Mucosa of stomach (tissue), 1 donor: ENCODE measurements at regions not wholly inside any gene's neighbourhood (a gene's known extent, or its start where the extent isn't known, plus 50 kb on each side); places are given as distances from the start of the nearest gene placed in this dataset.
"Not testable (repeated sequence)": the region's sequence is repeated elsewhere in the genome, so short reads cannot be mapped to it uniquely, and the experiment has no call there.

Experiments used
- H3K27me3 ChIP-seq: one replicate; pipeline ENCODE4 v1.7.0; 2013; ENCODE audit warnings: mild to moderate bottlenecking, low read length; ENCODE audit not compliant: control insufficient read depth, insufficient read depth
- H3K36me3 ChIP-seq: one replicate; pipeline ENCODE4 v1.7.0; 2013; ENCODE audit warnings: low read length; ENCODE audit not compliant: control insufficient read depth, insufficient read depth
- H3K4me1 ChIP-seq: one replicate; pipeline ENCODE4 v1.7.0; 2013; ENCODE audit warnings: mild to moderate bottlenecking, low read length; ENCODE audit not compliant: control insufficient read depth, insufficient read depth
- H3K4me3 ChIP-seq: one replicate; pipeline ENCODE4 v1.7.0; 2013; ENCODE audit warnings: low read length
- H3K9ac ChIP-seq: one replicate; pipeline ENCODE4 v1.7.0; 2013; ENCODE audit warnings: mild to moderate bottlenecking, low read length, moderate library complexity
- H3K9me3 ChIP-seq: one replicate; pipeline ENCODE4 v1.7.0; 2013; ENCODE audit warnings: mild to moderate bottlenecking, low read length, moderate library complexity; ENCODE audit not compliant: control insufficient read depth
- donor health status: Pancreatic carcinoma.

DNA sequence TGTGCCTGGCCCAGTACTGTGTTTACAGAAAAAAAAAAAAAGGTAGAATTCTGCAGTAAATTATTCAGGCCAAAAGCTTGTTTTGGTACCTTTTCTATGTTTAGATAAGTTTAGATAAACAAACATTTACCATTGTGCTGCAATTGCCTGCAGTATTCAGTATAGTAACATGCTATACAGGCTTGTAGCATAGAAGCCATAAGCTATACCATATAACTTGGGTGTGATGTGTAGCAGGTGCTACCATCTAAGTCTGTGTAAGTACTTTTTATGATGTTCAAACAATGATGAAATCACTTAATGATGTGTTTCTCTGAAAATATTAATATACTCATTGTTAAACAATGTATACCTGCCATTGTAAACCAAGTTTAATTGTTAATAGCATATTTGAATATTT is 241.6 kb upstream of the HS3ST1 start:
- H3K36me3 ChIP-seq: no peaks in the 10 kb centered on the region
- H3K27me3 ChIP-seq: no peaks in the 10 kb centered on the region
- no peaks in the 10 kb centered on the region for H3K9me3 ChIP-seq
- H3K4me3 ChIP-seq: no peak overlapping the region
- H3K4me1 ChIP-seq: no peaks in the 10 kb centered on the region
- no peak overlapping the region for H3K9ac ChIP-seq

- Histone ChIP-seq H3K9me3 (no peaks in the 10 kb centered on the region), H3K9ac (no peak overlapping the region)
Measured at GRCh38 chr4:11669156-11669555, 240.5 kb upstream of the HS3ST1 start.

GRCh38 chr4:11663114-11663513 is 234.4 kb upstream of the HS3ST1 start:
- H3K9me3 ChIP-seq: no peaks in the 10 kb centered on the region
- H3K27me3 ChIP-seq: no peaks in the 10 kb centered on the region
- H3K36me3 ChIP-seq: no peaks in the 10 kb centered on the region
- no peak overlapping the region for H3K9ac ChIP-seq
- no peaks in the 10 kb centered on the region for H3K4me1 ChIP-seq
- H3K4me3 ChIP-seq: no peak overlapping the region

More at GRCh38 chr4:11669156-11669555, 240.5 kb upstream of the HS3ST1 start:
- Histone ChIP-seq H3K4me1 (no peaks in the 10 kb centered on the region), H3K27me3 (no peaks in the 10 kb centered on the region), H3K4me3 (no peak overlapping the region), H3K36me3 (no peaks in the 10 kb centered on the region)

DNA sequence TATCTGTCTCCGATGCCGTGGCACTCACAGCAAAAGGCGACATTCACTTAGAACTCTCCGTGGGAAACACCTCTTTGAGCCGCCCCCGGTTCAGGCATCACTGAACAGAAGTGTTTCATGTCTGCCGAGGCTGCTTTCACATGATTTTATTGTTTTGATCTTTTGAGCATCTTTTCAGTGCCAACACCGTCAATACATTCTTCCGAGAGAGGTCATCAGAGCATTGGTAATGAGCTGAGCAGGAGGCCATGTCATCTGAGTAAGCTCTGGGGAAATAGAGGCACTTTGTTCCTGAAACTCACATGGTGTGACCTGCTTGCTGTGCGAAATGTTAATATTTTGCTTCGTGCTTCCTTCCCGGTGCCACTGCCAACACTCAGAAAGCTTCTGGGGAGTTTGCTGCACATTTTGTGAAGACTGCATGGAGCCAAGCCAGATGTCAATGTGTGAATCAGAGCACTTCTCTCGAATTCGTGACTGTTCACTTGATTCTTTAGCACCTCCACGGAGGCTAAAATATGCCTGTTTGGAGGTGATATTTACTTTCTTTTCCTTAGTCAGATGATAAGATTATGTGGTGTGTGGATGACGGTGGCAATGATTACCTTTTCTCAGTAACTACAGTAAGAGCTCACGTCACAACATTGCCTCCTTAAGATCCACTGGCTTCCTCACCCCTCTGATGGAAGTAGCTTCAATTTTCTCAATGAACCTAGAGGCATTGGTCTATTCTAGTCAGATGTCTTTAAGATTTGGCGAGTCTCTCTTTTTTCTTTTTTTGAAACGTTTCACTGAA is 222.3 kb upstream of the HS3ST1 start:
- H3K4me3 ChIP-seq: no peak overlapping the region
- H3K9me3 ChIP-seq: no peaks in the 10 kb centered on the region
- peak overlapping the region; percentile 34 for H3K9ac ChIP-seq
- no peaks in the 10 kb centered on the region for H3K4me1 ChIP-seq
- no peaks in the 10 kb centered on the region for H3K36me3 ChIP-seq
- no peaks in the 10 kb centered on the region for H3K27me3 ChIP-seq

DNA sequence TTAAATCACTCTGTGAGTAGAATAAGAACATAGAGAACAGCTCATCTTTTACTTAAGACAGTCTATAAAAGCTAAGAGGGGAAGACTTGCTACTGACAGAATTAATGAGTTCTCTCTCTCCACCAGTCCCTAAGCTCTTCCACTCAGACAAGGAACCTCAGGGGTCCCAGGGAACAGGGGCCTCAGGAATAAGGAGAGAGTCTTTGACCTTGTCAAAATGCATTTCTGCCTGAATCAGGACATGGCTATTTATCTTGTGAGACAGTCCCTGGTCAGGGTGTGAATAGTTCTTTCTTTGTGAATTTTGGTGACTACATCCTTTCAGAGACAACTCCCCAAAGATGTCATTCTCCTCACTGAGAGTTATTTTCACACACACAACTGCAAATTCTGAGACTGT is 218.7 kb upstream of the HS3ST1 start:
- no peaks in the 10 kb centered on the region for H3K9me3 ChIP-seq
- no peak overlapping the region for H3K9ac ChIP-seq
- no peaks in the 10 kb centered on the region for H3K4me1 ChIP-seq
- no peaks in the 10 kb centered on the region for H3K27me3 ChIP-seq
- no peaks in the 10 kb centered on the region for H3K36me3 ChIP-seq
- no peak overlapping the region for H3K4me3 ChIP-seq

DNA sequence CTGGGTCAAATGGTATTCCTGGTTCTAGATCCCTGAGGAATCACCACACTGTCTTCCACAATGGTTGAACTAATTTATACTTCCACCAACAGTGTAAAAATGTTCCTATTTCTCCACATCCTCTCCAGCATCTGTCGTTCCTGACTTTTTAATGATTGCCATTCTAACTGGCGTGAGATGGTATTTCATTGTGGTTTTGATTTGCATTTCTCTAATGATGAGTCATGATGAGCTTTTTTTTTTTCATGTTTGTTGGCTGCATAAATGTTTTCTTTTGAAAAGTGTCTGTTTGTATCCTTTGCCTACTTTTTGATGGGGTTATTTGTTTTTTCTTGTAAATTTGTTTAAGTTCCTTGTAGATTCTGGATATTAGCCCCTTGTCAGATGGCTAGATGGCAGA is 214.4 kb upstream of the HS3ST1 start:
- H3K27me3 ChIP-seq, H3K9ac ChIP-seq, H3K9me3 ChIP-seq, H3K4me3 ChIP-seq, H3K36me3 ChIP-seq, H3K4me1 ChIP-seq: not testable (repeated sequence)

DNA sequence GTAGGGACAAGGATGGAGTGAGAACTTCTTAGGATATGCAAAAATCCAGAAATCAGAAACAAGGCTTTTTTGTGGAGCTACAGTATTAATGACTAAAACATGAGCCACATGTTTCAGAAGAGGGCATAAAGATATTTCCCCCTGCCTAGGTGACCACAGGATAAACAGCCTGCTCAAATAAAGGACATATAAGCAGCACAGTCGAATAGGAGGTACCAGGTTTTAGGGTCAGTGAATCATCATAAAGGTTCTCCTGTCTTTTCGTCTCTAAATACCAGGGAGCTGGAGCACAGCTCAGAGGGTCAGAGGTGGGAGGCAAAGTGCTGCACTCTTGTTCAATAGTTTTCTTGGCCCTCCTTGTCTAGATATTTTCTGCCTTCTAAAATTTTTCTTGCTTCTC is 211.9 kb upstream of the HS3ST1 start:
- Histone ChIP-seq H3K9me3 (no peaks in the 10 kb centered on the region), H3K36me3 (no peaks in the 10 kb centered on the region), H3K4me1 (no peaks in the 10 kb centered on the region), H3K4me3 (no peak overlapping the region), H3K27me3 (no peaks in the 10 kb centered on the region), H3K9ac (no peak overlapping the region)

DNA sequence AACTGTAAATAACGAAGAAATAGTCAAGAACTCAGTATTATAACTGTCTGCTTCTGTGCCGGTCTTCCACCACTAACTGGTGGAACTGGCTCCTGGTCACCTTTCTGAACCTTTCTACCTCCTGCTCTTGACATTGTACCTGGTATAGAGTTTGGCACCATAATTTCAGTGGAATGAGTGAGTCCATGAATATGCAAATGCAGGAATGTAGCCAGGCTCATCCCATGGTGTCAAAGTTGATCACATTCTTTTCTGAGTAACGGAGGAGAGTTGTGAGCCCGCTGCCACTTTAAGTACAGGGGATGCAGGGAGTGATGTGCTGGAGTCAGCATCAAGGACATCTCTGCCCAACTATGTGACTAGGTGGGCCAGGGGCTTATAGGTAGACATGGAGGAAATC is 207.9 kb upstream of the HS3ST1 start:
- H3K9ac ChIP-seq: no peak overlapping the region
- no peaks in the 10 kb centered on the region for H3K9me3 ChIP-seq
- H3K4me1 ChIP-seq: peaks cover 24% of the 10 kb centered on the region
- H3K27me3 ChIP-seq: no peaks in the 10 kb centered on the region
- no peak overlapping the region for H3K4me3 ChIP-seq
- no peaks in the 10 kb centered on the region for H3K36me3 ChIP-seq

DNA sequence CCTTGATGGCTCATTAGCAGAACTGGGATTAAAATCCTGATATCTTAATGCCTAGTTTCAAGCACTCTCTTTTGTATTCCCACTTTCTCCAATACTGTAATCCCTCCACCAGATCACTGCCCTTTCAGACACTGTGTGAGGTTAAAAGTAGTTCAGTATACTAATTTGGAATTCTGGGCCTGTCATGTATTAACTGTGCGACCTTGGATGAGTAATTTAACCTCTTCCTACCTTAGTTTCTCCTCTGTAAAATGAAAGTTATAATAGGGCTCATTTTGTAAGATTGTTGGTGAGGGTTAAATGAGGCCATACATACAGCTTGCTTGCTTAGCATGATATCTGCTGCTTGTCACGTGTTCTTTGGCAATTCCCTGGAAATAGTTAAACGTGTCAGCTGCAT is 207.3 kb upstream of the HS3ST1 start:
- Histone ChIP-seq H3K4me1 (peaks cover 24% of the 10 kb centered on the region), H3K4me3 (no peak overlapping the region), H3K9me3 (no peaks in the 10 kb centered on the region), H3K9ac (no peak overlapping the region), H3K27me3 (no peaks in the 10 kb centered on the region), H3K36me3 (no peaks in the 10 kb centered on the region)

DNA sequence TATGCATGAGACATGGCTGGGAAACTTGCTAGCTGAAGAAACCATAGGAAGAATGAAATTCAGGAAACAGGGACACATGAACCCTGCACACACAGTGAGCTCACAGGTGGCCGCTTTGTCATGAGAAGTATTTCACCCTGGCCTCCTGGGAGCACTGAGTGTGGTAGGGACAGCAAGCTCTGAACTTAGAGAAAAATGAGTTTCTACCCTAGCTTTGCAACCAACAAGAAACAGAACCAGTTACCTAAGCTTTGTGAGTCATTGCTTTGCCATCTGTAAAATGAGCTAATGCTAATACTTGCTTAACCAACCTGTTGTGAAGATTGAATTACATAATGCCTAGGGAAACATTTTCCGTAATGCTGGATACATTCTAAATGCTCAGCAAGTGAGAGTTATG is 206.6 kb upstream of the HS3ST1 start:
- no peaks in the 10 kb centered on the region for H3K9me3 ChIP-seq
- H3K9ac ChIP-seq: no peak overlapping the region
- no peaks in the 10 kb centered on the region for H3K27me3 ChIP-seq
- no peak overlapping the region for H3K4me3 ChIP-seq
- H3K4me1 ChIP-seq: peaks cover 24% of the 10 kb centered on the region
- H3K36me3 ChIP-seq: no peaks in the 10 kb centered on the region

GRCh38 chr4:11634283-11634682 is 205.6 kb upstream of the HS3ST1 start:
- Histone ChIP-seq H3K36me3 (no peaks in the 10 kb centered on the region), H3K27me3 (no peaks in the 10 kb centered on the region), H3K9ac (no peak overlapping the region), H3K9me3 (no peaks in the 10 kb centered on the region), H3K4me1 (peaks cover 24% of the 10 kb centered on the region), H3K4me3 (no peak overlapping the region)

DNA sequence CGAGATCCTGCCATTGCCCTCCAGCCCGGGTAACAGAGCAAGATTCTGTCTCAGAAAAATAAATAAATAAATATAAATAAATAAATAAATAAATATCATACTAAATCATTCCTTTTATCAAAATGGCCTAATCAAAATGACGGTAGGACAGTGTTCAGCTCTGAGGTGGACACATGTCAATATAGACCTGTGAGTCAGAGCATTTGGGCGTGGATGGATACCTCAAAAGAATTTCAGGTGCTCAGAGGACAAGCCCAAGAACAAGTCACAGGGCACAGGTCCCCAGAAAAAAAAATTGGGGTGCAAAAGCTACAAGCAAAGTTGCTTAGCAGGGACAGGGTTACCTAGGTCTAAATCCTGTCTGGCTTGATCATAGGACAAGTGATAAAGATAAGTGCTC is 204.7 kb upstream of the HS3ST1 start:
- no peaks in the 10 kb centered on the region for H3K27me3 ChIP-seq
- H3K9ac ChIP-seq: no peak overlapping the region

GRCh38 chr4:11632483-11632882 is 203.8 kb upstream of the HS3ST1 start:
- Histone ChIP-seq H3K36me3 (no peaks in the 10 kb centered on the region), H3K9me3 (no peaks in the 10 kb centered on the region), H3K9ac (no peak overlapping the region), H3K4me3 (no peak overlapping the region), H3K27me3 (no peaks in the 10 kb centered on the region), H3K4me1 (peaks cover 24% of the 10 kb centered on the region)

More for the DNA sequence above, 204.7 kb upstream of the HS3ST1 start:
- Histone ChIP-seq H3K4me1 (peaks cover 24% of the 10 kb centered on the region), H3K9me3 (no peaks in the 10 kb centered on the region), H3K36me3 (no peaks in the 10 kb centered on the region), H3K4me3 (no peak overlapping the region)
